Fibroblast of gingiva (primary cell): ENCODE measurements at regions not wholly inside any gene's neighbourhood (a gene's known extent, or its start where the extent isn't known, plus 50 kb on each side); places are given as distances from the start of the nearest gene placed in this dataset.
"Not testable (repeated sequence)": the region's sequence is repeated elsewhere in the genome, so short reads cannot be mapped to it uniquely, and the experiment has no call there.

Source experiments
- DNase-seq: peaks from one replicate; pipeline ENCODE4 v3.0.0-alpha.2; 2011; ENCODE audit warnings: low read depth

DNA sequence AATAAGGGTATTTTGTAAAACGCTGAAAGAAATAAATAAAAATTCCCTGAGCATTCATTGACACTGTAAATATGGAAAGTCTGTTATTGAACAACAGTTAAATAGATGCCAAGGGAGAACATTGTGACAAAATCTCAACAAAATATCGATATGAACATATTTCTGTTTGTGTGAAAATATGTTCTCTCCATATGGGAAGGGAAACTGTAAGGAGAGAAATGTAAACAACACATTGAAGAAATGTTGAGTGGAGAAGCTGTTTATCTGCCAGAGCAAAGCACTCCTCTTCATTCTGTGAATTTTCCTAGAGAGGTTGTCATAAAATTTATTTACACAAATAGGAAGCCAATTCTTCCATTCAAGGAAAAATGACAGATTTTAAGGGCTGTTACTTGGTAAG is 57.1 kb upstream of the EOMES start:
- no peak for DNase-seq

DNA sequence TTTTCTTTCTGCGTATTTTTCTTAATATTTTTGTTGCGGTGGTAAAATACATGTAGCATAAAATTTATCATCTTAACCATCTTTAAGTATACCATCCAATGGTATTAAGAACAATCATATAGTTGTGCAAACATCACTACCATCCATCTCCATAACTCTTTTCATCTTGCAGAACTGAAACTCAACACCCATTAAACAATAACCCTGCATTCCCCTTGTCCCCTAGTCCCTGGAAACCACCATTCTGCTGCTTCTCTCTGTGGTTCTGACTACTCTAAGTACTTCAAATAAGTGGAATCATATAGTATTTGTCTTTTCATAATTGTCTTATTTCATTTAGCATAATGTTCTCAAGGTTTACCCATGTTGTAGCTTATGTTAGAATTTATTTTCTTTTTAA is 67.3 kb upstream of the EOMES start:
- no peak for DNase-seq

DNA sequence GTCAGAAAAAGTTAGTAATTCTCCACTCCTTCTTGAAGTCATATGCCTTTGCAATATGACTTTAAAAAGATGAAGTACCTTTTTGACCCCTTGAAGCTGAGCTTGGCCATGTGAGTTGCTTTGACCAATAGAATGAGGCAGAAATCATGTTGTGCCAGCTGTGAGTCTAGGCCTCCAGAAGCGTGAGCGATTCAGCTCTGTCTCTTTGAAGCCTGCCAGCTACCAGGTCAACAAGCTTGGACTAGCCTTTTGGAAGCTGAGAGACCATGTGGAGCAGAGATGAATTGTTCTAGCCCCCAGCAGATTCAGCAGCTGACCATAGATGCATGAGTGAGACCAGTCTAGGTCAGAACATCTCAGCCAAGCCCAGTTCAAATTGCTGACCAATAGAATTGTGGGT is 69.8 kb upstream of the EOMES start:
- no peak for DNase-seq

DNA sequence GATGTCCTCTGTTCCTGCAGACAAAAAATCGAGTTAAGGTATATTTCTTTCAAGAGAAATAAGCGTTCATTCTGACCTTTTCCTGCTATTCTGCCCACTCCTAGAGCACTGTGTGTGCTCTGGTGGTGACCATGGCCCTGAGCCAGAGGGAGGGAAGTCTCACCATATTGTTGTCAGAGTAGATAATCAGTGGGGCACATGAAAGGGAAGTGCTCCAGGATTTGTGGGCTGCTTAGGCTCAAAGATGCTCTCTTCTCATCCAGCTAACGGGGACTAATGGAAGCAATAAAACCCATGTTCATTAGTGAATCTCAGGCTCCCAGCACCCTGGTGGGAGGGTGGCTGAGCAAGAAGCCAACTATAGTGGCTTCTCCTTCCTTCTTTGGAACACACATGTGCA is 70.7 kb upstream of the EOMES start:
- DNase-seq, result no peak

DNA sequence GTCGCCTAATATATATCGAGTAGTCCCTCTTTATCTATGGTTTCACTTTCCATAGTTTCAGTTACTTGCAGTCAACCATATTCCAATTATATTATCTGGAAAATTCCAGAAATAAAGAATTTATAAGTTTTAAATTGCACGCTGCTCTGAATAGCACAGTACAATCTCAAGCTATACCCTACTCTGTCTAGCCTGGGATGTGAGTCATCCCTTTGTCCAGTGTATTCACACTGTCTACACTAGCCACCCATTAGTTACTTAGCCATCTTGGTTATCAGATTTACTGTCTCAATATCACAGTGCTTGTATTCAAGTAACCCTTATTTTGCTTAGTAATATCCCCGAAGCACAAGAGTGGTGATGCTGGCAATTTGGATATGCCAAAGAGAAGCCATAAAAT is 72.1 kb upstream of the EOMES start:
- no peak for DNase-seq

DNA sequence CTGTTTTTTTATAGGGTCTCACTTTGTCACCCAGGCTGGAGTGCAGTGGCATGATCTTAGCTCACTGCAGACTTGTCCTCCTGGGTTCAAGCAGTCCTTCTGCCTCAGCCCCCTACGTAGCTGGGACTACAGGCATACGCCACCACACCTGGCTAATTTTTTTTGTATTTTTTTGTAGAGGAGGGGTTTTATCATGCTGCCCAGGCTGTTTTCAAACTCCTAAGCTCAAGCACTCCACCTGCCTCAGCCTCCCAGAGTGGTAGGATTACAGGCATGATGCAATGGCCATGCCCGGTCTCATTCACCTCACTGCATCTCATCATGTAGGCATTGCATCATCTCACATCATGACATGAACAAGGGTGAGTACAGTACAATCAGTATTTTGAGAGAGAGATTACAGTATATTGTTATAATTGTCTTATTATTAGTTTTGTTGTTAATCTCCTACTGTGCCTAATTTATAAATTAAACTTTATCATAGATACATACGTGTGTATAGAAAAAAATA is 74.3 kb upstream of the EOMES start:
- no peak for DNase-seq

DNA sequence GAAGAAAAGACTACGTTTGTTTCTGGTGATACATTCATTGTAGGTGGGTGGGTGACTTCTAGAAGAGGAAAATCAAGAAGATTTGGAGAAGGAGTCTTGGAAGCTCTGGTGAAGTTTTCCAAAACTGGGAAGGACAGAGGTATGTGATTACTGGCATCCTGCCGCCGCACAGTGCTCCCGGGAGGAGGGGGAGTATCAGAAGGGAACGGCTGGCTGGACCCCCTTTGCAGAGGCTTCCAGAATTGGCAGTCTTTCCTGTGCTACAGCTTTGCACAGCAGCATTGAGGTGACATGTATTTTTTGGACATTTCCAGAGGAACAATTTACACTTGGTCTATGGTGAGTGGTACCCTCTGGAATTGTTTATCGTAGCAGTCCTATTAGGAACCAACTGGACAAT is 75.7 kb upstream of the EOMES start:
- DNase-seq, result no peak

DNA sequence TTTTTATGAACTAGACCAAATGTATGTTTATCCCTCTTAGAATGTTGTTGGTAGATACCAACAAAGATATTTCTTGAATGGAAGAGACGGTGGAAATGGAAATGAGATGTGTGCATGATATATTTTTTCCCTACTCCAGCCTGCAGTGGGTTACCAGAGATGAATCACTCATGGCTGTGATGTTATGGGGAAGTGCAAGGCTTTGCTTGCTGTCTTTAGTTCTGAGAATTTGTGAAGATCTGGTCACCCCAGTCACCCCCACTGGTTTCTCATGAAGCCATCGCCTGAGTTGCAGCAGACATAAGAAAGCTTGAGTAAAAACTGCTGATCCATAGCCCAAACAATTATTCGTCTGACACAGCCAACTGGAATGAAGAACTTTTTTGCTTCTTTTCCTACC is 78.1 kb upstream of the EOMES start:
- no peak for DNase-seq

DNA sequence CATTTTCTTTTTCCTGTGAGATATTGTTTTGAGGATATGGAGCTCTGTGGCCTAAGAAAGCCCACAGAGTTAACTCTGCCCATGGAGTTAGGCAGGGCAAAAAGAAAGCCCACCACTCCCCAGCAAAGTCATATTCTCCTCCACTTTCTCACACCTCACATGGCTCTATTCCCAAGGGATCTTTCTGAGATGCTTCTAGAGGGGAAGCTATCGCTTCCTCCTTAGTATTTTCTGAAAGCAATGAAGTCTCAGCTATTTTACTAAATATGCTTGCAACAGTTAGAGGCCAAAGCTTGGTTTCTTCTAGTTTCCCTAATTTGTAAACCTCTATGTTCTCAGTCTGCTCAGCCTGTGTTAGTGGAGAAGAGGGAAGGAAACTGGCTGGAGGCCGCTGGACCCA is 80.3 kb upstream of the EOMES start:
- DNase-seq, result no peak

DNA sequence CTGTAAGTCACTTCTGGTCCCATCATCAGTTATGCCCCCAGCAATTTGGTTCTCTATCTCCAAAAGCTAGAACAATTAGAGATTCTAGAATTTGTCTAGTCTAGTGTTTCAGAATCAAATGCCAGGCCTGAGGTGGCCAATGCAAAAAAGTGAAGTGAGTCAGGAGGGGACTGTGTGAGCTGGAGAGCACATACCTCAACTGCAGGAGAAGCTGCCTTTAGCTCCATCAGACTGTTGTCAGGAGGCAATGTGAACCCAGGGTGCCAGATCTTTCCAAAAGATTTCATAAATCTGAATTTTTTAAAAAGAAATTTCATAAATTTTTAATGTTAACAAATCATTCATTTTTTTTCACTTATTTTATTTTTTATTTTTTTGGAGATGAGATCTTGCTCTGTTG is 80.7 kb upstream of the EOMES start:
- DNase-seq, result no peak

DNA sequence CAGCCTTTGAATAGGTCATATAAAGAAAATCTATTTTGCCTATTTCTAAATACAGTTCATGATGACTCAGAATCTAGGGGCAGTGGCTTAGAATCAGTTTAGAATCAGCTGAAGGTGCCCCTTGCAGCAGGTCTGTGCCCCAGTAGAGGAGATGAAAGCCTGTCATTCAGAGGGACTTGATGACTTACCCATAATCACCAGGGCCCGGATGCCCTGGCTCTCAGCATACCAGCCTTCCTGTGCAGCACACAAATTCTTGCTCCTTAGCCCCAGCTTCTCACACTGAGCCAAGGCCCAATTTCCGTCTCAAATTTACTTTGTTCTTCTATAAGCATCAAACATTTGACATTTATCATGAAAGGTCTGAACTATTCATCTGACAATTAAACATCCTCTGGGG is 83.2 kb upstream of the EOMES start:
- DNase-seq, result no peak

DNA sequence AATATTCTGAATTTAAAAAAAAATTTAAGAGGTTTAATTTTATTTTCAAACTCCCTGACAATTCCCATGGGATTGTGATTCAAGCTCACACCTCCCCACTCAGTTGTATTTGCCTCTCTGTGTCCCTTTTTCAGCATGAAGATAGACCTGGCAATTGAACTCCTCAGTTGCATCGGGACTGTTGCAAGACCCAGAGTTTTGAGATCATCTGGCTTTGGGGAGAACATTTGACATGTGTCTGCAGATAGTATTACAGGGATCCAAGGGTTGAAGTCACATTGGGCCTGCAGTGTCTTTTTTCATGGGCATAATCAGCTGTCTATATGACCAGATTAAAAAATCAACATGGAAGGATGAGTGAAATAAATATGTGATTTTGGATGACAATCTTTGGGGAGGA is 91.1 kb upstream of the EOMES start:
- DNase-seq, result no peak

DNA sequence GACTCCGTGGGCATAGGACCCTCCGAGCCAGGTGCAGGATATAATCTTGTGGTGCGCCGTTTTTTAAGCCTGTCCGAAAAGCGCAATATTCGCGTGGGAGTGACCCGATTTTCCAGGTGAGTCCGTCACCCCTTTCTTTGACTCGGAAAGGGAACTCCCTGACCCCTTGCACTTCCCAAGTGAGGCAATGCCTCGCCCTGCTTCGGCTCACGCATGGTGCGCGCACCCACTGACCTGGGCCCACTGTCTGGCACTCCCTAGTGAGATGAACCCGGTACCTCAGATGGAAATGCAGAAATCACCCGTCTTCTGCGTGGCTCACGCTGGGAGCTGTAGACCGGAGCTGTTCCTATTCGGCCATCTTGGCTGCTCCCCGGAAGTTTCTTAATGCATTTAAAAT is 99.5 kb upstream of the EOMES start:
- DNase-seq, result not testable (repeated sequence)

DNA sequence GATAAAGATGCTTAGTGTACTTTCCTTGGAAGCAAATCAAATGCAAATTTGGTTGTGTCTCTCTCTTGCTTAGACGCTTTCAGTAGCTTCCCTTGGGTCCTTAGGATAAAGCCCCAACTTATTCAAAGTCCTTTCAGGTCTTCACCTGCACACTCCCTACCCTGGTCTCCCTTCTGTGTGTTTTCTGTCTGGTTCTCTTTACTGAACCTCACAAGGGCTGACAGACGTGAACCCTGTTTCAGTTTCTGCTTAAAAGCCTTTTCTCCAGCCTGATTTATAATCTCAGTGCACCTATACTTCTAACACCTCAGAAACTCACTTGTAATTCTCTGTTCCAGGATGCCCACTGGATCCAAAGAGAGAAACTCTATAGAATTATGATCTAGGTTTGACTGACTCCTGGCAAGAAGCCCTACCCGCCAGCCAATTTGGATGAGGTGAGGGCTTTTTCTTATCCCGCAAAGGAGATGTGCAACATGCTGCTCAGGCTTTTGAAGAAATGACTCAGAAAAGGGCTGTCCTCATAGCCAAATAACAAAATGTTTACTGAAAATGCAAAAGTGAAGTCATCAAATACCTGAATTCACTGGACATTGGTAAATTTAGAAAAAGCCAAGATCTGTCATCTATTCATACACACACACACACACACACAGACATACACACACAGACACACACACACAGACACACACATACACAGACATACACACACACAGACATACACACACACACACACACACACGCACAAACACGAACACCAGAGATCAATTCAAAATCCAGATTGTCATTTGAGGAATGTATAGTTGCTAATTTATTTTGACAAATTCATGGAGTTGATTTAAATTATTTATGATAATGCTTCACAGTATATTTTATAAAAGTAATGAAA is 102.4 kb upstream of the EOMES start:
- DNase-seq, result no peak

DNA sequence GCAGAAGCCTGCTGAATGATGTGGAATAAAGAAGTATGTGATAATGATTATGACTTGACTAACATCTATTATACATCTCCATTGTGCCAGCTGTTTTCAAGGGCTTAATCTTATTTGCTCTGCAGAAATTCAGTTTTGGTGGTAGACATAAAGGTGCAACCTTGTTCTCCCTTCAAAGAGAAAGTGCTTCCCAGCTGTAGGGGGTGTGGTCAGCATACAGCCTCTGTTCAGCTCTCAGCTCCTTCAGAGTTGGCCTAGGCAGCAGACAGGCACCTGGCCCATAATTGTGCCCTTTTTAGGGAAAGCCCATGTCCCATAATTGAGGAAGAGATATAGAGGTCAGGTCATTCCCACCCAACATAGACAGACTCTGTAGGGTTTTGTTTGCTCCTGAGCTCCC is 104.3 kb upstream of the EOMES start:
- DNase-seq, result no peak

DNA sequence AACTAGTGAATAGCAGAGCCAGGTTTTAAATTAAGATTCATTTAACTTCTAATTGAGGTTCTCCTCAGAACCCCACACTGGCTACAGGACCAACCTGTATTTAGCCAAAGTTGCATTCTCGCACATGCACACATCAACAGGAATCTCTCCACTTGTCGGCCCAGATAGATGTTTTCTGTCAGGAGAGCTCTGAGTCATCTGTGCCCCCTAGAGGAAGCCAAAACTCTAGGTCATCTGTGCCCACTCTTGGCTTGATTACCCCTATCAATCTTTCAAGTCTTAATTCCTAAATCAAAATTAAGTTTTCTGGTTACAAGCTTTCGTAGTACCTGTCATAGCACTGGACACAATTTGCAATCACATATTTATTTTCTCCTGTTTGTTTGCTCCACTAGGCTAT is 104.9 kb upstream of the EOMES start:
- no peak for DNase-seq

DNA sequence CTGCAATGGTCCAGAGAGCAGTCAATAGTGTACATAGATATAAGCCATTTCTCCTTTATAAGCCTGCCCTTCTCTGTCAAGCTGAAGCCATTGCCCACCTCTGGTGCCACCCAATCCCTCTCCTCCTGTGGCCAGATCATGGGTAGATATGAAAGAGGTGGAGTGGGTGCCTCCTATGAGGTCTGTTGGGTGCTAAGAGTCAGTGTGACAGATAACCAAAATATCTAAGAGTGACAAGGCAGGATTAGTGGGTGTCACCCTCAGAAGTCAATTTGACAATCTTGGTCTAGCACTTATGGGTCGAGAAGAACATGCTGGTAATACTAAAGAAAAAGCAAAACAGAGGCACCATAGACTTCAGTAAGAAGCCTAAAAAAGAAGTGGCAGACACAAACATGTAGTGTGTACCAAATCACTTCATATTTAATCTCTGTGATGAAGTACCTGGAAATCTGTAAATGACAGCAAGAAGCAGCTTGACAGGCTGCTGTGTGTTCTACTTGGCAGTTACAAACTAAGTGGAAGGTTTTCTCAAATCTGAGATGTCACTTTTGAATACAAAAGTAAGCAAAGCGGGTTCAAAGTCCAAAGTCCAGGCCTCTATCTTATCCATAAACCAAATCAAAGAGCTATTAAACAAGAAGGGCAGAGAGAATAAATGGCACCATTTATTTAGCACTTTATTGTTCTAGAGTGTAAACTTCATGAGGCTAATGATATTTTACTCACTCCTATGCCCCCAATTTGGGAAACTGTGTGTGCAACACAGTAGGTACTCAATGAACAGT is 118.9 kb upstream of the EOMES start:
- no peak for DNase-seq

DNA sequence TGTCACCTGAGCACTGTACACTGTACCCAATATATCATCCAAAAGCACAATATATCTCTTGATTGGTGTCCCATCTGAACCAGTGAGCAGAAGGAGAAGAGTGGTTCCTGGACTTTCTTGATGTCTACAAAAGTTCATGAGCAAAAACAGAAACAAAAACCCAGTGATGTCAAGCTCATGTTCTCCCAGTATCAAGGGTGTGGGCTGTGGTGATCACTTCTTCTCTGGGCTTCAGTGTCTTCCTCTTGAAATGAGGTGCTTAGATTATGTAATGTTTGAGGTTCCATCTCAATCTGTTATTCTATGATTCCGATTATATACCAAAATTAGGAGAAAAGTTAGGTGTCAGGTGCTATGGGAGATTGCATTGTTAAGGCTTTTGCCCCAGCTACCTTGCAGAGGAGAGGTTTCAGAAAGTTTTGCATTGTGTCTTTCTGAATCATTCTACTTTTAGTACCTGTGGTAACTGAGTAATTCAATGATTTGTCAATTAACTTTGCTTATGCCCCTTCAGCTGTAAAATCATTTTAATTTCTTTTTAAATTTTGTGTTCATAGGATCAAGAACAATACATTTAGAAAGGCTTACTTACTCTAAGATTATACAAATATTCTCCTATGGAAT is 122.0 kb upstream of the EOMES start:
- no peak for DNase-seq

DNA sequence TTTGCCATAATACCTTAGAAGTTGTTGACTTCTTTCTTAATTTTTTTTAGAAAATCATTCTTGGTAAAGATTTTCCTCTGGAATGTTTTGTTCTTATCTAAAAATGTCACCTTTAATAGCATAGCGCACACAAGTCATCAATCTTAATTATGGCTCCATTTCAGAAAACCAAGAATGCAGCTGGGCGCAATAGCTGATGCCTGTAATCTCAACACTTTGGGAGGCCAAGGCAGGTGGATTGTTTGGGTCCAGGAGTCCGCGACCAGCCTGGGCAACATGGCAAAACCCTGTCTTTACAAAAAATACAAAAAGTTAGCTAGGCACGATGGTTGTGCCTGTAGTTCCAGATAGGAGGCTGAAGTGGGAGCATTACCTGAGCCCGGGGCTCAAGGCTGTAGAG is 125.6 kb upstream of the EOMES start:
- DNase-seq, result no peak

DNA sequence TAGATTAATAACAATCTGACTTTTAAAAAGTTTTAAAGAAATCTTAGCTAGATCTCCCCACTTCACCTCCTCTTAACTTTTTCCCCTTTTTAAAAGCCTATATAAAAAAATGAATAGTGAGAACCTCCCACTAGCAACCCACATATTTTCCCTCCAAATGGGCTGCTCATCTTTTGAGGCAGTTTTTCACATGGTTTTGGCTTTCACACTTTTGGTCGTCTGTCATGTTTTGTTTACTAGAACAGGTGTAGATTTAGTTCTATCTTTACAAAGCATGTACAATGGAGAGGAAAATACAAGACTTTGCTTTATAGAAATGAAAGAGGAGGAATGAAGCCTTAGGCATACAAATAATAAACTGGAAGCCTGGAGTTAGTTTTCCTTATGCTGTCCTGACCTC is 126.7 kb upstream of the EOMES start:
- DNase-seq, result no peak

DNA sequence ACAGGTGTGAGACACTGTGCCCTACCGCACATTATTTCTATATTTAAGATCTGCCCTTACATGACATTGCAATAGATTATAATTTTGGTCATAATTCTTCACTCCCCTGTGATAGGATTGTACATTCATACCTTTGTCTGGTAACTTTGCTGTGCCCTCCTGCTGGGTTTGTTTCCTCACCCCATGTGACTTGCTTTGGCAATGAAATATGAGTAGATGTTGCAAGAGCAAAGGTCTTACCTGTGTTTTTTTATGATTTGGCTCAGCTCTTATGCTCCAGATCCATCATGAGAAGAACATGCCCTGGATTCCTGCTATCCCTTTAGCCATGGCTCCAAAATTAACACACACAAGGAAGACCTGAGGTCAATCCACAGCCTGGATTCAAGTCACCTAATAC is 137.7 kb upstream of the EOMES start:
- no peak for DNase-seq

DNA sequence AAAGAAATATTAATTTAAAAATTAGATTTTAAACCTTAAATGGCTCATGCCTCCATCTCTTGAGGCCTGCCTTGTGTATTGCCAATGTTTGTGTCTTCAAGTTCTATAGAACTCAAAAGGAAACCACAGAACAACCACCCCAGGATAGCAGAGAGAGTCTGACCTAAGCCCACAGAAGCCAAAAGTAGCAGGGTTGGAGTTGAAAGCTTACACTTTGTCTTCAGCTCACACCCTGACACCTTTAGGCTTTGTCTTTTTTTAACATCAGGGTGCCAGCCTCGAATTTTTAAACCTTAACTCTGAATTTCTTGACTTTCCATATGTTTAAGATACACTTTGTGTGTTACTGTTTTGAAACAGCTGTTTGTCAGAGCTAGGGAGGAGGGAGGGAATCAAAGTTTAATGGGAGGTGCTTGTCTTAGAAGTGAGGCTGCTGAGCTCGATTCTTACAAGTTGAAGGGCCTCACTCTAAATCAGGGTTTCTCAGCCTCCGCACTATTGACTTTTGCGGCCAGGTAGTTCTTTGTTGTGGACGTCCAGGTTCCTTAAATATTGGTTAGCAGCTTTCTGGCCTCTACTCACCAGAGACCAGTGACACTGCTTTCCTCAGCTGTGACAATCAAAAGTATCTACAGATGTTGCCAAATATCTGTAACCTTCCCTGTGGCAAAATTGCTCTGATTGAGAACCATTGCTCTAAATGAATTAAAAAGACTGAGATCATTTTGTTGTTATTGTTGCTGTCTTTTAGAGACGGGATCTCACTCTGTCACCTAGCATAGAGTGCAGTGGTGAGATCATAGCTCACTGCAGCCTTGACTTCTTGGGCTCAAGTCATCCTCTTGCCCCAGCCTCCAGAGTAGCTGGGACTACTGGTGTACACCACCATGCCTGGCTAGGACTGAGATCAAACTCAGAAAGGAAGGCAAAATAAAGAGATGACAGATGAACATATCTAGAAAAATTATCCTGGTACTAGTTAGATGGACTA is 139.2 kb upstream of the EOMES start:
- no peak for DNase-seq
